ENCODE measurements at regions not wholly inside any gene's neighbourhood (a gene's known extent, or its start where the extent isn't known, plus 50 kb on each side); places are given as distances from the start of the nearest gene placed in this dataset.

DNA sequence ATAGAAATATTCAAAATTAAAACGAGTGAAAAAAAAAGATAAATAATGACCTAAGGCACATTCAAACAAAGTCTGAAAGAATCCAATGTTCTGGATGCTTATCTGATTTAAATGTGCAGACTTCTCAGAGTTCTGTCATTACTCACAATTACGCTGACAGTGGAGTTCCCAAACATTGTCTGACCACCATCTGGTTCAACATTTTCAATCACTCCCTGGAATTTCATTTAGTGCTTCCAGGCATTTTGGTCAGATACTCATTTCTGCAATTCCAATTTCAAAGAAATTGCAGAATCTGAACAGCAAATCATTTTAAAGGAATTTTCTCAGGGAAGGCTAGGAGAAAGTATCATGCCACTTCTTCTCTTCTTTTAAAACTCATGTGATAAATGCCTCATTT lies 398.2 kb upstream of the PDE3A start (continued):
- TF ChIP-seq, protein P1, sequence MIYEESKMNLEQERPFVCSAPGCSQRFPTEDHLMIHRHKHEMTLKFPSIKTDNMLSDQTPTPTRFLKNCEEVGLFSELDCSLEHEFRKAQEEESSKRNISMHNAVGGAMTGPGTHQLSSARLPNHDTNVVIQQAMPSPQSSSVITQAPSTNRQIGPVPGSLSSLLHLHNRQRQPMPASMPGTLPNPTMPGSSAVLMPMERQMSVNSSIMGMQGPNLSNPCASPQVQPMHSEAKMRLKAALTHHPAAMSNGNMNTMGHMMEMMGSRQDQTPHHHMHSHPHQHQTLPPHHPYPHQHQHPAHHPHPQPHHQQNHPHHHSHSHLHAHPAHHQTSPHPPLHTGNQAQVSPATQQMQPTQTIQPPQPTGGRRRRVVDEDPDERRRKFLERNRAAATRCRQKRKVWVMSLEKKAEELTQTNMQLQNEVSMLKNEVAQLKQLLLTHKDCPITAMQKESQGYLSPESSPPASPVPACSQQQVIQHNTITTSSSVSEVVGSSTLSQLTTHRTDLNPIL (CRISPR knock-in tag; IDR thresholded peaks at IDR 0.05; ENCODE audit: low read depth) = peak; percentile 84
- TF ChIP-seq SNAI2 (CRISPR knock-in tag; IDR thresholded peaks at IDR 0.05) = peak; percentile 87
- peak; percentile 90 for TF ChIP-seq ZC3H10 (CRISPR knock-in tag; IDR thresholded peaks at IDR 0.05)
- TF ChIP-seq RARB (CRISPR knock-in tag; IDR thresholded peaks at IDR 0.05) = no peak
- TF ChIP-seq, protein P2, sequence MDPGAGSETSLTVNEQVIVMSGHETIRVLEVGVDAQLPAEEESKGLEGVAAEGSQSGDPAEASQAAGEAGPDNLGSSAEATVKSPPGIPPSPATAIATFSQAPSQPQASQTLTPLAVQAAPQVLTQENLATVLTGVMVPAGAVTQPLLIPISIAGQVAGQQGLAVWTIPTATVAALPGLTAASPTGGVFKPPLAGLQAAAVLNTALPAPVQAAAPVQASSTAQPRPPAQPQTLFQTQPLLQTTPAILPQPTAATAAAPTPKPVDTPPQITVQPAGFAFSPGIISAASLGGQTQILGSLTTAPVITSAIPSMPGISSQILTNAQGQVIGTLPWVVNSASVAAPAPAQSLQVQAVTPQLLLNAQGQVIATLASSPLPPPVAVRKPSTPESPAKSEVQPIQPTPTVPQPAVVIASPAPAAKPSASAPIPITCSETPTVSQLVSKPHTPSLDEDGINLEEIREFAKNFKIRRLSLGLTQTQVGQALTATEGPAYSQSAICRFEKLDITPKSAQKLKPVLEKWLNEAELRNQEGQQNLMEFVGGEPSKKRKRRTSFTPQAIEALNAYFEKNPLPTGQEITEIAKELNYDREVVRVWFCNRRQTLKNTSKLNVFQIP (CRISPR knock-in tag; IDR thresholded peaks at IDR 0.05; ENCODE audit: borderline replicate concordance, low read depth) = 0 out of 2 replicates have a peak, but pooled peaks have one; percentile 60

DNA sequence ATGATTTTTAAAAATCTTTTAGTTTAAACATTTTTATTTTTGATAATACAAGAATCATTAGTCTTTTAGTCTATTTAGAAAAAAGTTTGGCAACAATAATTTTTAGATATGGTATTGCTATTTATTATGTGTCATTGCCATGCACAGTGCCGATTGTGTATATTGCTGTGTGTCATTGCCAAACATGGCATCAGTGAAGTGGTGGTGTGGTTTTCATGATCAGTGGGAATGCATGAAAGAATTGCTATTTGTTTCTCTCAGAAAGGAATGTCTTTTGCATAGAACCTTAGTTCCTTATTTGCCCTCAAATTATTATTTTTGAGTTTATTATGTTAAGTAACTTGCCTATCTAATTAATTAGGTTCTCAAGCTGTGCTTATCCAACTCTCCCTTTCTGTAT lies 397.5 kb upstream of the PDE3A start:
- ATAC-seq = no peak
- TF ChIP-seq, protein P2 (CRISPR knock-in tag; IDR thresholded peaks at IDR 0.05; ENCODE audit: borderline replicate concordance, low read depth) = no peak
- TF ChIP-seq OSR1 (CRISPR knock-in tag; IDR thresholded peaks at IDR 0.05) (no peak), BACH2 (CRISPR knock-in tag; IDR thresholded peaks at IDR 0.05; ENCODE audit: borderline replicate concordance) (no peak), ZFP3 (CRISPR knock-in tag; IDR thresholded peaks at IDR 0.05) (no peak), ZNF565 (CRISPR knock-in tag; conservative IDR thresholded peaks at IDR 0.05; ENCODE audit: low read depth) (no peak), ZC3H10 (CRISPR knock-in tag; IDR thresholded peaks at IDR 0.05) (no peak), ISL1 (CRISPR knock-in tag; IDR thresholded peaks at IDR 0.05) (no peak), SNAI2 (CRISPR knock-in tag; IDR thresholded peaks at IDR 0.05) (no peak), RARB (CRISPR knock-in tag; IDR thresholded peaks at IDR 0.05) (no peak), ZNF8 (CRISPR knock-in tag; IDR thresholded peaks at IDR 0.05) (no peak), ARNTL (CRISPR knock-in tag; IDR thresholded peaks at IDR 0.05; ENCODE audit: borderline replicate concordance, low read depth) (no peak), PPARA (CRISPR knock-in tag; IDR thresholded peaks at IDR 0.05; ENCODE audit: borderline replicate concordance) (no peak), GLIS3 (CRISPR knock-in tag; IDR thresholded peaks at IDR 0.05) (no peak), TCF4 (CRISPR knock-in tag; IDR thresholded peaks at IDR 0.05; ENCODE audit: borderline replicate concordance) (no peak), ZFP30 (CRISPR knock-in tag; IDR thresholded peaks at IDR 0.05) (no peak)
- TF ChIP-seq, protein P3, sequence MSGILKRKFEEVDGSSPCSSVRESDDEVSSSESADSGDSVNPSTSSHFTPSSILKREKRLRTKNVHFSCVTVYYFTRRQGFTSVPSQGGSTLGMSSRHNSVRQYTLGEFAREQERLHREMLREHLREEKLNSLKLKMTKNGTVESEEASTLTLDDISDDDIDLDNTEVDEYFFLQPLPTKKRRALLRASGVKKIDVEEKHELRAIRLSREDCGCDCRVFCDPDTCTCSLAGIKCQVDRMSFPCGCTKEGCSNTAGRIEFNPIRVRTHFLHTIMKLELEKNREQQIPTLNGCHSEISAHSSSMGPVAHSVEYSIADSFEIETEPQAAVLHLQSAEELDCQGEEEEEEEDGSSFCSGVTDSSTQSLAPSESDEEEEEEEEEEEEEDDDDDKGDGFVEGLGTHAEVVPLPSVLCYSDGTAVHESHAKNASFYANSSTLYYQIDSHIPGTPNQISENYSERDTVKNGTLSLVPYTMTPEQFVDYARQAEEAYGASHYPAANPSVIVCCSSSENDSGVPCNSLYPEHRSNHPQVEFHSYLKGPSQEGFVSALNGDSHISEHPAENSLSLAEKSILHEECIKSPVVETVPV (CRISPR knock-in tag; IDR thresholded peaks at IDR 0.05) = no peak
- TF ChIP-seq, protein P1 (CRISPR knock-in tag; IDR thresholded peaks at IDR 0.05; ENCODE audit: low read depth) = no peak

DNA sequence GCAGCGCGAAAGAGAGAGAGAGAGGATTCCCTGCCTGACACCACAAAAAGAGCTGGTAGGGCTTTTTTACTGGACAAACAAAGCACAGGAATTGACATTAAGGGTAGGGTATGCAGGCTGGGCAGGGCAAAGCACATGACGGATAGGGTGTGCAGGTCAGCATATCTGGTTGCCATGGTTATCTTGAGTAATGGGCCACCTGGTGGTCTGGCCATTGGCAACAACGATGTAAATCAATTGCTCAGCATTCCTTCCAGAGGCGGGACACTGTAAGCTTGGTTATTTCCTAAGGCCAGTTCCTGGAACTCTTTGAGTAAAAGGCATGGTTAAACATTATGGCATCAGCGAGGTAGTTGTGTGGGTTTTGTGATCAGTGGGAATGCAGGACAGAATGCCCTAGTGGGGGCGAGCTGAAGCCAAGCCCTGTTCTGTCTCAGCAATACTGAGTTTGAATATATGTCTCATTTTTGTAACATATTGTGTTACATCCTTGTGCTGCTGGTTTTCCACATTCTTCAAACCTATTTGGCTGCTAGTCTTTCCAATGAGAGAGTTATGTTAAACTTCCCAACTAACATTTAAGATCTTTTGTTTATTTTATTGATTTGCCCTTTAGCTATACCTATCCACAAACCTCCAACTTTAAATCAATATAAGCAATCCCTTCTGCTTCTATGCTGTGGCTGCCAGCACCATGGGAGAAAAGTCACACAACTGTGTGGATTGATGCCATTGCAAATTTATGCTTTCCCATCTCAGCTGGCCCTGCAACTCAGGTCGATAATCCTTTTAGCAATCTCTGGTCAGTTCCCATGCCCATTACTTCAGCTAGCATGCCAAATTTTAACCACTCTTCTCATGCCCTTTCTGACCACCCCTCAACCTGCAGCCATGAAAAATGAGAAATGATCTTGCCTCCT lies 396.7 kb upstream of the PDE3A start:
- peak; percentile 22 for ATAC-seq
- TF ChIP-seq ISL1 (CRISPR knock-in tag; IDR thresholded peaks at IDR 0.05) = peak; percentile 37; the same call in 1 of the 2 replicates
- TF ChIP-seq ZNF565 (CRISPR knock-in tag; conservative IDR thresholded peaks at IDR 0.05; ENCODE audit: low read depth) = no peak

All from SK-N-SH treated with all-trans-retinoic acid at 6 μM for 48 hours (cell line).